ENCODE measurements at regions not wholly inside any gene's neighbourhood (a gene's known extent, or its start where the extent isn't known, plus 50 kb on each side); places are given as distances from the start of the nearest gene placed in this dataset.

DNA sequence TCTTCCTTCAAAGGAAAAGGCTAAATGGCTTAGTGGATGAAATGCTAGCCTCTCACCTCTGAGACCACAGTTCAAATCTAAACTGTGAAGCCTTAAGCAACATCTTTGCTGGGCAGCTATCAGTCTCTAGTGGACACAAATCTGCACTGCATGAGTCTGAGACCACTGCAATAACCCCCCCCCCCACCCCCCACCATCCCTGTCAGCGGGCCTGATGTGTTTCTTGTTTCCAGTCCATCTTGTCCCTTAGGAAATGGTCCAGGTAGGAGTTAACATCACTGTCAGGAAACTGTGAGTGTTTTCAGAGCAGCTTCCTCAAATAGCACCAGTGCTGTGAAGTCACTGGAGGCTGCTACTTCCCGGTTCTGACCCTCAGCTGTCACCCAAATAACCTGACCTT lies 140.6 kb upstream of the TMCO5A start:
- Histone ChIP-seq H3K79me2 (ENCODE audit: insufficient read depth, low read length) (no peaks in the 10 kb centered on the region), H3K9ac (ENCODE audit: low read length) (no peak overlapping the region), H3K4me2 (ENCODE audit: low read length) (no peak overlapping the region), H3F3A (ENCODE audit: insufficient read depth, low read length) (no peaks in the 10 kb centered on the region), H3K4me1 (ENCODE audit: insufficient read depth, low read length, severe bottlenecking) (no peaks in the 10 kb centered on the region), H3K9me2 (ENCODE audit: low read depth, low read length) (no peaks in the 10 kb centered on the region), H3K4me3 (ENCODE audit: low read depth, low read length, poor library complexity, severe bottlenecking) (no peak overlapping the region), H2AFZ (ENCODE audit: low read length) (no peak overlapping the region), H4K20me1 (ENCODE audit: insufficient read depth, low read length) (no peaks in the 10 kb centered on the region), H3K36me3 (ENCODE audit: insufficient read depth, low read length) (no peaks in the 10 kb centered on the region), H3K27me3 (ENCODE audit: insufficient read depth, low read length) (no peaks in the 10 kb centered on the region), H3K27ac (ENCODE audit: low read depth, low read length, poor library complexity, severe bottlenecking) (no peak overlapping the region), H3K9me3 (ENCODE audit: low read length) (no peaks in the 10 kb centered on the region)
- TF ChIP-seq, protein P1, sequence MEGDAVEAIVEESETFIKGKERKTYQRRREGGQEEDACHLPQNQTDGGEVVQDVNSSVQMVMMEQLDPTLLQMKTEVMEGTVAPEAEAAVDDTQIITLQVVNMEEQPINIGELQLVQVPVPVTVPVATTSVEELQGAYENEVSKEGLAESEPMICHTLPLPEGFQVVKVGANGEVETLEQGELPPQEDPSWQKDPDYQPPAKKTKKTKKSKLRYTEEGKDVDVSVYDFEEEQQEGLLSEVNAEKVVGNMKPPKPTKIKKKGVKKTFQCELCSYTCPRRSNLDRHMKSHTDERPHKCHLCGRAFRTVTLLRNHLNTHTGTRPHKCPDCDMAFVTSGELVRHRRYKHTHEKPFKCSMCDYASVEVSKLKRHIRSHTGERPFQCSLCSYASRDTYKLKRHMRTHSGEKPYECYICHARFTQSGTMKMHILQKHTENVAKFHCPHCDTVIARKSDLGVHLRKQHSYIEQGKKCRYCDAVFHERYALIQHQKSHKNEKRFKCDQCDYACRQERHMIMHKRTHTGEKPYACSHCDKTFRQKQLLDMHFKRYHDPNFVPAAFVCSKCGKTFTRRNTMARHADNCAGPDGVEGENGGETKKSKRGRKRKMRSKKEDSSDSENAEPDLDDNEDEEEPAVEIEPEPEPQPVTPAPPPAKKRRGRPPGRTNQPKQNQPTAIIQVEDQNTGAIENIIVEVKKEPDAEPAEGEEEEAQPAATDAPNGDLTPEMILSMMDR (IDR thresholded peaks at IDR 0.05; ENCODE audit: low read length): no peak
- no peak for TF ChIP-seq EZH2 (IDR thresholded peaks at IDR 0.05; ENCODE audit: borderline replicate concordance, low read length)

DNA sequence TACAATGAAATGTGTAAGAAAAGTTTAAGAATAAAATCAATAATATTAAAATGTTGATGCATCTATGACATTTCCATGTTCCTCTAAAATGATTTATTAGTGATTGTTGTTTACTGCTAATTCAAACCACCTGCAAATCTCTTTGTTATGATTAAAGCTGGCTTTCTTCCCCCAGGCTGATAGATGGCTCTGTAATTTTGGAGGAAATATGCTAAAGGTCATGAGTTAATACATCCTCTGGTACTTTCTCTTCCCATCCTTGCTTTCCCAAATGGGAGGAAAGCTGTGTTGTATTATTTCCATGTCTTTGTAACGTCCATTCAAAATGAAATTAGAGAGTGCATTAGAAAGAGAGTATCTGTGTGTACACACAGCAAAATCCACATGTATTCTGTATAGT lies 139.5 kb upstream of the TMCO5A start:
- Histone ChIP-seq H3K9me3 (ENCODE audit: low read length) (no peaks in the 10 kb centered on the region), H3K27me3 (ENCODE audit: insufficient read depth, low read length) (no peaks in the 10 kb centered on the region), H3F3A (ENCODE audit: insufficient read depth, low read length) (no peaks in the 10 kb centered on the region), H3K4me2 (ENCODE audit: low read length) (no peak overlapping the region), H3K27ac (ENCODE audit: low read depth, low read length, poor library complexity, severe bottlenecking) (no peak overlapping the region), H3K4me3 (ENCODE audit: low read depth, low read length, poor library complexity, severe bottlenecking) (no peak overlapping the region), H3K9me2 (ENCODE audit: low read depth, low read length) (no peaks in the 10 kb centered on the region), H2AFZ (ENCODE audit: low read length) (no peak overlapping the region), H3K36me3 (ENCODE audit: insufficient read depth, low read length) (no peaks in the 10 kb centered on the region), H4K20me1 (ENCODE audit: insufficient read depth, low read length) (no peaks in the 10 kb centered on the region), H3K9ac (ENCODE audit: low read length) (no peak overlapping the region), H3K4me1 (ENCODE audit: insufficient read depth, low read length, severe bottlenecking) (no peaks in the 10 kb centered on the region), H3K79me2 (ENCODE audit: insufficient read depth, low read length) (no peaks in the 10 kb centered on the region)
- TF ChIP-seq EZH2 (IDR thresholded peaks at IDR 0.05; ENCODE audit: borderline replicate concordance, low read length): no peak

DNA sequence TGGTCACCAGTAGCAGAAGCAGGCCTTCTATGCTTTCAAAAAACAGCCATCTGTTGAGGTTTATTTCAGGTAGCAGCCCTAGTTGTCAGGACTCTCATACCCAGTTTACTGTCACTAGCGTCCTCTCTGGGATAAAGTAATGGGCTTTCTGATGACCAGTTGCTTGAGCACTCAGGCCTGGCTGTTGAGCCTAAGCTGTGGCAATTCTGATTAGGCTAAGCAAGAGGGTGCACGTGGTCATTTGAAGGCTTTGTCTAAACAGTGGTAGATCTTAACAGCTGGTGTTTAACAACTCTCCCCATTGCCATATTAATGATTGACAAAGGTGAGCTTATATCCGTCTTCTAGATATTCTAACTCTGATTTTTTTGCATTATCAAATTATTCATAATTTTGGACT lies 132.9 kb upstream of the TMCO5A start:
- H3K9me3 ChIP-seq (ENCODE audit: low read length): no peaks in the 10 kb centered on the region
- H3K27me3 ChIP-seq (ENCODE audit: insufficient read depth, low read length): no peaks in the 10 kb centered on the region
- H3K9me2 ChIP-seq (ENCODE audit: low read depth, low read length): no peaks in the 10 kb centered on the region
- H2AFZ ChIP-seq (ENCODE audit: low read length): no peak overlapping the region
- TF ChIP-seq, protein P1 (IDR thresholded peaks at IDR 0.05; ENCODE audit: low read length): no peak
- no peak for TF ChIP-seq EZH2 (IDR thresholded peaks at IDR 0.05; ENCODE audit: borderline replicate concordance, low read length)
- no peak overlapping the region for H3K4me3 ChIP-seq (ENCODE audit: low read depth, low read length, poor library complexity, severe bottlenecking)
- H3K27ac ChIP-seq (ENCODE audit: low read depth, low read length, poor library complexity, severe bottlenecking): no peak overlapping the region
- no peak overlapping the region for H3K4me2 ChIP-seq (ENCODE audit: low read length)
- no peaks in the 10 kb centered on the region for H3K4me1 ChIP-seq (ENCODE audit: insufficient read depth, low read length, severe bottlenecking)
- no peaks in the 10 kb centered on the region for H3K36me3 ChIP-seq (ENCODE audit: insufficient read depth, low read length)
- no peaks in the 10 kb centered on the region for H3F3A ChIP-seq (ENCODE audit: insufficient read depth, low read length)
- H3K9ac ChIP-seq (ENCODE audit: low read length): no peak overlapping the region
- H4K20me1 ChIP-seq (ENCODE audit: insufficient read depth, low read length): no peaks in the 10 kb centered on the region
- H3K79me2 ChIP-seq (ENCODE audit: insufficient read depth, low read length): no peaks in the 10 kb centered on the region

DNA sequence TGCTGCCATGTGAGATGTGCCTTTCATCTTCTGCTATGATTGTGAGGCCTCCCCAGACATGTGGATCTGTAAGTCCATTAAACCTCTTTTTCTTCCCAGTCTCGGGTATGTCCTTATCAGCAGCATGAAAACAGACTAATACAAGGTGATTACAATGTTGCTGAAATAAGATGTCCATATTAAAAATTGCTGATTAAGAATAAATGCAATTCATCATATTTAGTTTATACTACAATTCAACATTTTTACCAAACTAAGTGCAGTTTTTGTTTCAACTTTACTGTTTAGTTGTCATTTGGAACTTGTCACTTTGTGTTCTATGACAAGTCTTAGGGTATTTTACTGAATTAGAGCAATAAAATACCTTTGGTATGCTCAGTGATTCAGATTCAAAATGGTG lies 127.6 kb upstream of the TMCO5A start:
- no peaks in the 10 kb centered on the region for H3K79me2 ChIP-seq (ENCODE audit: insufficient read depth, low read length)
- no peaks in the 10 kb centered on the region for H4K20me1 ChIP-seq (ENCODE audit: insufficient read depth, low read length)
- no peaks in the 10 kb centered on the region for H3F3A ChIP-seq (ENCODE audit: insufficient read depth, low read length)
- H2AFZ ChIP-seq (ENCODE audit: low read length): no peak overlapping the region
- no peak for TF ChIP-seq EZH2 (IDR thresholded peaks at IDR 0.05; ENCODE audit: borderline replicate concordance, low read length)
- TF ChIP-seq, protein P1 (IDR thresholded peaks at IDR 0.05; ENCODE audit: low read length): no peak
- no peak overlapping the region for H3K4me3 ChIP-seq (ENCODE audit: low read depth, low read length, poor library complexity, severe bottlenecking)
- H3K9ac ChIP-seq (ENCODE audit: low read length): no peak overlapping the region
- H3K27me3 ChIP-seq (ENCODE audit: insufficient read depth, low read length): no peaks in the 10 kb centered on the region
- H3K4me1 ChIP-seq (ENCODE audit: insufficient read depth, low read length, severe bottlenecking): no peaks in the 10 kb centered on the region
- no peaks in the 10 kb centered on the region for H3K9me3 ChIP-seq (ENCODE audit: low read length)
- no peaks in the 10 kb centered on the region for H3K36me3 ChIP-seq (ENCODE audit: insufficient read depth, low read length)
- H3K9me2 ChIP-seq (ENCODE audit: low read depth, low read length): no peaks in the 10 kb centered on the region
- H3K4me2 ChIP-seq (ENCODE audit: low read length): no peak overlapping the region
- H3K27ac ChIP-seq (ENCODE audit: low read depth, low read length, poor library complexity, severe bottlenecking): no peak overlapping the region
